ENCODE measurements at regions not wholly inside any gene's neighbourhood (a gene's known extent, or its start where the extent isn't known, plus 50 kb on each side); places are given as distances from the start of the nearest gene placed in this dataset.
"Not testable (repeated sequence)": the region's sequence is repeated elsewhere in the genome, so short reads cannot be mapped to it uniquely, and the experiment has no call there.

DNA sequence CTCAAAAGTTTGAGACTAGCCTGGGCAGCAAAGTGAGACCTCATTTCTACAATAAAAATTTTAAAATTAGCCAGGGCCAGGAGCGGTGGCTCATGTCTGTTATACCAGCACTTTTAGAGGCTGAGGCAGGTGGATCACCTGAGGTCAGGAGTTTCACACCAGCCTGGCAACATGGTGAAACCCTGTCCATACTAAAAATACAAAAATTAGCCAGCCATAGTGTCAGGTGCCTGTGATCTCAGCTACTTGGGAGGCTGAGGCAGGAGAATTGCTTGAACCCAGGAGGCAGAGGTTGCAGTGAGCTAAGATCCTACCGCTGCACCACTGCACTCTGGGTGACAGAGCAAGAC lies 85.1 kb upstream of the MAP4 start:
- H3K27ac ChIP-seq (ENCODE audit: low read depth, low read length); H3K4me3 Mint-ChIP-seq; CTCF ChIA-PET; H3K9me3 Mint-ChIP-seq; H3K4me1 ChIP-seq (ENCODE audit: control insufficient read depth in 2 of 2, insufficient read depth in 2 of 2, low read length in 2 of 2); H3K4me3 ChIP-seq (ENCODE audit: low read length); H3K4me1 Mint-ChIP-seq; H3K27me3 ChIP-seq (ENCODE audit: control insufficient read depth in 2 of 2, insufficient read depth in 2 of 2, low read length in 2 of 2); POLR2A ChIA-PET; H3K36me3 ChIP-seq (ENCODE audit: control insufficient read depth in 2 of 3, insufficient read depth in 3 of 3, low read length in 3 of 3); ATAC-seq; H3K36me3 Mint-ChIP-seq; H3K9me3 ChIP-seq (ENCODE audit: control insufficient read depth in 2 of 3, low read length in 3 of 3); DNase-seq; intact Hi-C loops (cut with micrococcal nuclease); H3K27ac Mint-ChIP-seq: not testable (repeated sequence)
- peaks cover 0 to 13% (median 0%) of the 10 kb centered on the region in 5 donors for H3K27me3 Mint-ChIP-seq

DNA sequence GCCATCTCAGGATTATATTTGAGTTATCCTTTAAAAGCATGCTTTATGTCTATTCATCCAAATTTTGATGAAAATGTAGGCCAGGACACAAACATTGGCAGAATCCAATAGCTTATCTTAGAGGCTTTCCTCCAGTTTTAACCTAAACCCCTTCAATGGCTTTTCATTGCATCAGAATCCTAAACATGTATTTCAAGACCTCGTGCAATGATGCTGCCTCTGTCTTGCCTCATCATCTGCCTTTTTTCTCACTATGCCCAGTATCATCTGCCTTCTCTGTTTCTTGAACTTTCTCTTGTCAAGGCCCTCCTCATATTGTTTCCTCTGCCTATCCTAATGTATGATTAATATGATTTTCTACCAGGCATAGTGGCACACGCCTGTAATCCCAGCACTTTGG lies 76.1 kb upstream of the MAP4 start:
- Mint-ChIP-seq H3K4me3 (no peak overlapping the region), H3K27me3 (peaks cover 0 to 18% (median 0%) of the 10 kb centered on the region in 5 donors), H3K9me3 (peaks cover 0 to 2% (median 0%) of the 10 kb centered on the region in 11 donors), H3K4me1 (peaks cover 7 to 18% (median 14%) of the 10 kb centered on the region in 7 donors), H3K27ac (peak overlapping the region in 1 of 9 donors; percentile 59), H3K36me3 (no peaks in the 10 kb centered on the region)
- DNase-seq (no peak), ATAC-seq (no peak)
- no peak overlapping the region for H3K27ac ChIP-seq (ENCODE audit: low read depth, low read length)
- peaks cover 0 to 2% (median 0%) of the 10 kb centered on the region in 3 experiments for H3K36me3 ChIP-seq (ENCODE audit: control insufficient read depth in 2 of 3, insufficient read depth in 3 of 3, low read length in 3 of 3)
- H3K4me3 ChIP-seq (ENCODE audit: low read length), result no peak overlapping the region
- CTCF ChIA-PET, result no interaction called here
- no peaks in the 10 kb centered on the region for H3K27me3 ChIP-seq (ENCODE audit: control insufficient read depth in 2 of 2, insufficient read depth in 2 of 2, low read length in 2 of 2)
- H3K4me1 ChIP-seq (ENCODE audit: control insufficient read depth in 2 of 2, insufficient read depth in 2 of 2, low read length in 2 of 2), result peaks cover 2 to 5% of the 10 kb centered on the region in 2 donors
- intact Hi-C loops (cut with micrococcal nuclease), result no loop called here
- H3K9me3 ChIP-seq (ENCODE audit: control insufficient read depth in 2 of 3, low read length in 3 of 3), result no peaks in the 10 kb centered on the region
- POLR2A ChIA-PET, result no interaction called here

DNA sequence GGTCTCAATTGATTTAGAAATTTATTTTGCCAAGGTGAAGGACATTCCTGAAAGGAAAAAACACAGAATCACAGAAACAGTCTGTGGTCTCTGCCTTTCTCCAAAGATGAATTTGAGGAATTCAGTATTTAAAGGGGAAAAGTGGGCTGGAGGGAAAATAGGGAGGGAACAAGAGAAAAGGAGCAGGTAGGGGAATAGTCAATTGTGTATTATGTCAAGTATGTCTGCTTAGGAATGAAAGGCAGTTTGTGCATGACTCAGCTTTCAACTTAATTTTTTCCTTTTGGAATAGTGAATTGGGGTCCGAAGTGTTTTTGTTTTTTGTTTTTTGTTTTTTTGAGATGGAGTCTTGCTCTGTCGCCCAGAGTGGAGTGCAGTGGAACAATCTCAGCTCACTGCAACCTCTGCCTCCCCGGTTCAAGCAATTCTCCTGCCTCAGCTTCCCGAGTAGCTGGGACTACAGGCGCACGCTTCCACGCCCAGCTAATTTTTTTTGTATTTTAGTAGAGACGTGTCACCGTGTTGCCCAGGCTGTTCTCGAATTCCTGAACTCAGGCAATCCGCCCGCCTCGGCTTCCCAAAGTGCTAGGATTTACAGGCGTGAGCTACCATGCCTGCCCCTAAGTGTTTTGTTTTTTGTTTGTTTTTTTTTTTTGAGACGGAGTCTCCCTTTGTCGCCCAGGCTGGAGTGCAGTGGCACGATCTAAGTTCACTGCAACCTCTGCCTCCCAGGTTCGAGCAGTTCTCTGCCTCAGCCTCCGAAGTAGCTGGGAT lies 74.1 kb upstream of the MAP4 start:
- ChIA-PET POLR2A (interaction anchor here (0.9 kb wide), 1 partner anchor 615 kb away, joined by 3 read pairs; no protein-coding TSS in a partner anchor), CTCF (interaction anchor here (0.6 kb wide), 1 partner anchor 105 kb away, joined by 4 read pairs; no protein-coding TSS in a partner anchor)
- DNase-seq (no peak), ATAC-seq (no peak)
- H3K36me3 Mint-ChIP-seq, result no peaks in the 10 kb centered on the region
- peak overlapping the region in 4 of 9 donors; percentile 47 to 70 (median 53) for H3K27ac Mint-ChIP-seq
- peak overlapping the region; percentile 7 to 99 (median 72) for H3K4me3 Mint-ChIP-seq
- peaks cover 0 to 2% (median 0%) of the 10 kb centered on the region in 3 experiments for H3K36me3 ChIP-seq (ENCODE audit: control insufficient read depth in 2 of 3, insufficient read depth in 3 of 3, low read length in 3 of 3)
- H3K9me3 ChIP-seq (ENCODE audit: control insufficient read depth in 2 of 3, low read length in 3 of 3), result no peaks in the 10 kb centered on the region
- intact Hi-C loops (cut with micrococcal nuclease), result no loop called here
- H3K4me1 ChIP-seq (ENCODE audit: control insufficient read depth in 2 of 2, insufficient read depth in 2 of 2, low read length in 2 of 2), result peaks cover 7 to 11% of the 10 kb centered on the region in 2 donors
- H3K9me3 Mint-ChIP-seq, result peaks cover 0 to 2% (median 0%) of the 10 kb centered on the region in 11 donors
- H3K4me3 ChIP-seq (ENCODE audit: low read length), result no peak overlapping the region
- peaks cover 7 to 26% (median 21%) of the 10 kb centered on the region in 7 donors for H3K4me1 Mint-ChIP-seq
- H3K27ac ChIP-seq (ENCODE audit: low read depth, low read length), result no peak overlapping the region
- H3K27me3 ChIP-seq (ENCODE audit: control insufficient read depth in 2 of 2, insufficient read depth in 2 of 2, low read length in 2 of 2), result no peaks in the 10 kb centered on the region
- peaks cover 0 to 18% (median 0%) of the 10 kb centered on the region in 5 donors for H3K27me3 Mint-ChIP-seq

DNA sequence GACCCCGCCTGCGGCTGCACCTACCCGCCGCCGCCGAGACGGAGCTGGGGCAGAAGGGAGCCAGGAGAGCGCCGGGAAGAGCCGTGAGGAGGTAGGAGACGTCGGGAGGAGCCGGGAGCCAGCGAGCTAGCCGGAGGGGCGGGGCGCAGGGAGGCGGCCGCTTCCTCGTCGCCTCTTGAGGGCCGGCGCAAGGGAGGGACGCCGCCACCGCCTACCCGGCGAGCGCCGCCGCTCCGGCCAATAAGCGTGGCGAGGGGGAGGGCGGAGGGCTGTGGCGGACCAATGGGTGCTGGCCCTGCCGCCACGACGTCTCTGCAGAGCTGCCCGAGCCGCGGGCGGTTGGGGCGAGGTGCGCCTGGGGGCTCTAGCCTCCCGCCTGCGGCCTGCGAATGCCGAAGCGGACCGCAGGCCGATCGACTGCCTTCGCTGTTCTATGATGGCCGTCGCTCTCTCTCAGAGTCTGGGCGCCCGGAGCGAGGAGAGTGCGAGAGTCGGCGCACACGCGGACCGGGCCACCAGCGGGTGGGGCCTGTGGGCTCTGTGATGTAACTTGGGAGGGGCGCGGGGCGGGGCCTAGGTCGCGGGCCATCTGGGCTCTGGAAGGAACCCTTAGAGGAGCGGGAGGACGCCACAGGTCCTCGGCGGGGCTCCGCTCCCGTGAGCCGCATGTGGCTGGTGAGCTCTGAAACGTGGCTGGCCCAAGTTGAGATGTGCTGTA lies 72.7 kb upstream of the MAP4 start:
- no peaks in the 10 kb centered on the region for H3K9me3 ChIP-seq (ENCODE audit: control insufficient read depth in 2 of 3, low read length in 3 of 3)
- peak; percentile 97 for ATAC-seq
- ChIA-PET POLR2A (interaction anchor here (0.9 kb wide), 1 partner anchor 9 kb away, joined by 3 read pairs; no protein-coding TSS in a partner anchor), CTCF (interaction anchor here (0.6 kb wide), 2 partner anchors 66 to 576 kb away, joined by 3 to 4 read pairs; partner anchors contain the start of gene ELP6)
- peaks cover 0 to 2% (median 0%) of the 10 kb centered on the region in 11 donors for H3K9me3 Mint-ChIP-seq
- H3K27ac Mint-ChIP-seq, result peak overlapping the region; percentile 71 to 99 (median 98)
- H3K27me3 ChIP-seq (ENCODE audit: control insufficient read depth in 2 of 2, insufficient read depth in 2 of 2, low read length in 2 of 2), result no peaks in the 10 kb centered on the region
- H3K4me3 ChIP-seq (ENCODE audit: low read length), result peak overlapping the region; percentile 85
- H3K4me1 ChIP-seq (ENCODE audit: control insufficient read depth in 2 of 2, insufficient read depth in 2 of 2, low read length in 2 of 2), result peaks cover 7 to 11% of the 10 kb centered on the region in 2 donors
- intact Hi-C loops (cut with micrococcal nuclease), result loop anchor here (1.0 to 10.0 kb wide), 15 partner anchors 23 to 1383 kb away; partner anchors contain the start of genes CDC25A (in 2 of the 2), ZNF589 (in 2 of the 2), ATRIP (in 1 of the 2) and CCDC12 (in 1 of the 2)
- peaks cover 0 to 2% (median 0%) of the 10 kb centered on the region in 3 experiments for H3K36me3 ChIP-seq (ENCODE audit: control insufficient read depth in 2 of 3, insufficient read depth in 3 of 3, low read length in 3 of 3)
- H3K36me3 Mint-ChIP-seq, result peaks cover 0 to 3% (median 0%) of the 10 kb centered on the region in 5 donors
- H3K27ac ChIP-seq (ENCODE audit: low read depth, low read length), result peak overlapping the region; percentile 95
- peaks cover 0 to 18% (median 0%) of the 10 kb centered on the region in 5 donors for H3K27me3 Mint-ChIP-seq
- DNase-seq, result peak; percentile 89 to 96 (median 94)
- peak overlapping the region; percentile 90 to 99 (median 96) for H3K4me3 Mint-ChIP-seq
- H3K4me1 Mint-ChIP-seq, result peaks cover 14 to 33% (median 29%) of the 10 kb centered on the region in 7 donors

DNA sequence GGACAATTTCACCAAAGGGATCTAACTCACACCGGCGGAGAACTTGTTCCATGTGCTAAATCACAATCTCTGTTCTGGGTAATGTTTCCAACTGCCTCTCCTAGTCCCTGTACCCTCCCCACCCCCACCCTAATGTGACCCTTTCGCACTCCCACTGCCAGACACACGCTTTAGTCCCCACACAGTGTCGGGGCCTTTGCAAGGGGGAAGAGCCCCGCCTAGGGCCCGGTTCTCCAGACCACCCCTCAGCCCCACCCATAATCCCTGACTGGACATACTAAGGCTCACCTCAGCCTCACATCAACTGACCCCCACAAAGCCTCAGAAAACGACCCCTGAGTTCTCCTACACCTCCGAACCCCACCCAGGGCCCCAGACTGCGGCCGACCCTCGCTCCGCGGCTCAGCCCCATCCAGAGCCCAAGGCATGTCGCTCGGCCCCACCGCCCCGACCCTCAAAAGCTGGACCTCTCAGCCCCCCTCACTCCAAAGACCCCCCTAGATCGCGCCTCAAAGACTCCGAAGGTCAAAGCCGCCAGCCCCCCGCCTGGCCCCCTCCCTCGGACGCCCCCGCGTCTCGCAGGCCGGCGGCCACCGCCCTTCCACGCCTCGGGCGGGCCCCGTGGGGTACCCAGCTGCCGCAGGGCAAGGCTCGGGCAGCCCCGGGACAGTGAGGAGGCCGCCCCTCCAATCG lies 72.0 kb upstream of the MAP4 start:
- Histone ChIP-seq H3K27ac (ENCODE audit: low read depth, low read length) (peak overlapping the region; percentile 95), H3K4me1 (ENCODE audit: control insufficient read depth in 2 of 2, insufficient read depth in 2 of 2, low read length in 2 of 2) (peaks cover 7 to 11% of the 10 kb centered on the region in 2 donors), H3K27me3 (ENCODE audit: control insufficient read depth in 2 of 2, insufficient read depth in 2 of 2, low read length in 2 of 2) (no peaks in the 10 kb centered on the region), H3K9me3 (ENCODE audit: control insufficient read depth in 2 of 3, low read length in 3 of 3) (no peaks in the 10 kb centered on the region), H3K36me3 (ENCODE audit: control insufficient read depth in 2 of 3, insufficient read depth in 3 of 3, low read length in 3 of 3) (peaks cover 0 to 2% (median 0%) of the 10 kb centered on the region in 3 experiments), H3K4me3 (ENCODE audit: low read length) (peak overlapping the region; percentile 85)
- Mint-ChIP-seq H3K4me1 (peaks cover 14 to 33% (median 29%) of the 10 kb centered on the region in 7 donors), H3K27ac (peak overlapping the region; percentile 72 to 98 (median 90)), H3K9me3 (peaks cover 0 to 2% (median 0%) of the 10 kb centered on the region in 11 donors), H3K4me3 (peak overlapping the region; percentile 90 to 99 (median 96)), H3K27me3 (peaks cover 0 to 16% (median 0%) of the 10 kb centered on the region in 5 donors), H3K36me3 (peaks cover 0 to 3% (median 0%) of the 10 kb centered on the region in 5 donors)
- ATAC-seq, result peak; percentile 15
- CTCF ChIA-PET, result interaction anchor here (0.6 kb wide), 3 partner anchors 19 to 575 kb away, joined by 3 to 4 read pairs (median 3); partner anchors contain the start of gene ELP6
- intact Hi-C loops (cut with micrococcal nuclease), result loop anchor here (2.0 to 10.0 kb wide), 10 partner anchors 154 to 1384 kb away; partner anchors contain the start of genes ATRIP (in 1 of the 2), CCDC12 (in 1 of the 2), DAG1 (in 1 of the 2) and NBEAL2 (in 1 of the 2)
- POLR2A ChIA-PET, result interaction anchor here (0.9 kb wide), 1 partner anchor 8 kb away, joined by 3 read pairs; no protein-coding TSS in a partner anchor
- no peak for DNase-seq

Measured in naive thymus-derived CD4-positive, alpha-beta T cell (primary cell).